HG03095 (cell line): ENCODE measurements at regions not wholly inside any gene's neighbourhood (a gene's known extent, or its start where the extent isn't known, plus 50 kb on each side); places are given as distances from the start of the nearest gene placed in this dataset.

ENCODE experiments used
- ATAC-seq: cut with Tn5 transposase; IDR thresholded peaks from one replicate; pipeline ENCODE4 v1.9.1; 2021; ENCODE audit warnings: moderate library complexity; ENCODE audit not compliant: unreplicated experiment

GRCh38 chr16:86134802-86135461 is 236.0 kb downstream of the IRF8 start:
- no peak for ATAC-seq

GRCh38 chr16:86137359-86137758 is 238.4 kb downstream of the IRF8 start:
- no peak for ATAC-seq

DNA sequence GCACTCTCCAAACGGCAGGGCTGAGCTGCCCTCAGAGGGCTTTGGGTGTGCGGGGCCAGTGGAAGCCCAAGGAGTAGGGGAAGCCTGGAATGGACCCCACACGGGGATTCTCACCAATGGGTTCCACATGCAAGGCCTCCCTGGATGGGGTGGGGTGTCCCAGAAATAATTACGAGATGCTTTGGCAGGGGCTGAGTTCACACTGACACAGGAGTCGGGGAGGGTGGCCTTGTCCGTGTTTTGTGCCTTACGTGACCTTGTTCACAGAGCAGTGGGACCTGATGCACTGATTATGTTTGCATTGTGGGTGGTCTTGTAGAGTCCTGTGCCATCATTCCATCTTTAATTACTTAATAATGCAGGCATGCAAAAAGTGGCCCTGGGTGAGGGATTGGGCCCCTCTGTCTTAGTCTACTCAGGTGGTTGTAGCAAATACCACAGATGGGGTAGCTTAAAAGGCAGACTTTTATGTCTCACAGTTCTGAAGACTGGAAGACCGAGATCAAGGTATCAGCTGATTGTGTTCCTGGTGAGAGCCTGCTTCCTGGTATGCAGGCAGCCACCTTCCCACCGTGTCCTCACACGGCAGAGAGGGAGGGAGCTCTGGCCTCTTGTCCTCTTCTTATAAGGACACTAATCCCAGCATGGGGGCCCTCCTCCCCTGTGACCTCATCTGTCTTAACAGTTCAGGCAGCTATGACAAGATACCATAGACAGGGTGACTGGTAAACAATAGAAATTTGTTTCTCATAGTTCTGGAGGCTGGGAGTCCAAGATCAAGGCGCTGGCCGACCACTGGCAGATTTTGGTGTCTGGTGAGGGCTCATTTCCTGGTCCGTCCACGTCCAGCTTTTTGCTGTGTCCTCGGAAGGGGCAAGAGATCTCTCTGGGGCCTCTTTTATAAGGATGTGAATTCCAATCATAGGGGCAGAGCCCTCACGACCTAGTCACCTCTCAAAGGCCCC is 239.4 kb downstream of the IRF8 start:
- ATAC-seq, result no peak

DNA sequence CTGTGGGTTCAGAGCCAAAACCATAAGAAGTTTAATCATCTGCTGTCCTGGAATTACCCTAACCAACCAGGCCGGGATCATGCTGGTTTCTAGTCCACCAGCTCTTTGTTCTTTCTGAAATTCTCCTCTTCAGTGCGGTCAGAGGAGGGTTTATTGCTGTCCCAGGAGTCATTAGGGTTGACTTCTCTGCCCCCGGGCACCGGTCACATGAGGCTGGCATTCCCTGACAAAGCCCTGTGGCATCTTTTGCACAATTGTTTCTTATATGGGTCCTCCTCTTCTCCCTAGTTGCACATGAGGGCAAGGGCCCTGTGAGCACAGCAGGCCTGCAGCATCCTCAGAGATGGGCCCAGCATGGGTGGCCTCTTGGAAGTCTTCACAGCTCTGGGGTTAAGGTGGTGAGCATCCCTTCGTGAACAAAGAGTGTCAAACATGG is 243.9 kb downstream of the IRF8 start:
- ATAC-seq, result no peak

- ATAC-seq, result no peak
These were observed 244.7 kb downstream of the IRF8 start for GRCh38 chr16:86143666-86144065.

DNA sequence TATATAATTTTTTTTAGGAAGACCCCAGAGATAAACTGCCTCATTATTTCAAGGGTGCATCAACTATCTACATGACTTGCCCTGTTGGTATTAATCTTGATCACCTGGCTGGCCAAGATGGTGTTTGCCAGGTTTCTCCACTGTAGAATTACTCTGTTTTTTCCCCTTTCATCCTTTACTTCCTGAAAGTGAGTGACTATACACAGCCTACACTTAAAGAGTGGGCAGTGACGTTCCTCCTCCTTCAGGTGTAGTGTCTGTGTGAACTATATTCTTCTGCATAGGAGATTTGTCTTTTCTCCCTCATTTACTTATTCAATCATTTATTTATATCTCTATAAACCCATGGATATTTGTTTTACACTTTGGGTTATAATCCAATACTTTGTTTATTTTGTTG is 246.7 kb downstream of the IRF8 start:
- no peak for ATAC-seq

GRCh38 chr16:86150641-86151238 is 251.8 kb downstream of the IRF8 start:
- no peak for ATAC-seq

DNA sequence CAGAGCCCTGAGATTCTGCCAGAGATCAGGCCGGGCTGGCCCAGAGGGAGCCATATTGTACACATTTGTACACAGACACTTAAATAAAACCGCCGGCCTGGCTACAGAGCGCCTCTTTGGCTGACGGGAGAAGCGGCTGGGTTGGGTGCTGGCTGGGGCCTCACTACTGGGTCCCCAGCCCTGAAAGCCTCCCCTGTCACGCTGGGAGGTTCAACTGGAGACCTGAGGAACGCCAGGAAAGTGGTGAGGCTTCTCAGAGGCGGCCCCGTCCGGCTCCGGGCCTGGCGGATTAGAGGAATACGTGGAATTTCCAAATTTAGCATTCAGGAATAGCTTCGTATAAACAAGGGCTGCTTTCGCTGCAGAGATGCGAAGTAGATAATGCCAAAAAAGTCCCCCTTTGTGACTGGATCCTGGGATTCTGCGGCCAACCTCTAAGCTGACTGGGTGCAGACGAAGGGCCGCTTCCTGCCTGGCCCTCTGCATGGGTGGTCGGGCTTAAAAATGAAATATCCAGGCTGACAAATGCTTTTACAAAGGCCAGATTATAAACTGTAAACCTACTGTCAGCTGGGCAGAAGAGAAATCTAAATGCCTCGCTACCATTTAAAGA is 252.4 kb downstream of the IRF8 start:
- ATAC-seq, result no peak

DNA sequence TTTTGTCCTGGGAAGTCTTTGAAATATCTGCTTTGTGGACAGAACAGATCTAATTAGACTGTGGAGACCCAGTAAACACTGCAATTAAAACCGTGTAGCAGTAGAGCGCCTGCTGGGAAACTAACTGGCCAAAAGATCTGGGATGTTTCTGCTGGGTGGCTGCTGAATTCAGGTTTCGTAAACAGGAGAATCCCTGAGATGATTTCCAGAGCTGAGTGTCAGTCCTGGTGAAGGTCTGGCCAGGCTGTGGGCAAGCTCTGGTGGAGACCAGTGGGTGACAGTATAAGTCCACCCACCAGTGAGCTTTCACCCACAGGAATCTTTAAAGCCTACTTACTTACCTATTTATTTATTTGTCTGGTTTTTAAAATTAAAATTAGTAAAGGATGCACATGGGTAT is 257.2 kb downstream of the IRF8 start:
- no peak for ATAC-seq

GRCh38 chr16:86157616-86158247 is 258.8 kb downstream of the IRF8 start:
- ATAC-seq, result no peak

DNA sequence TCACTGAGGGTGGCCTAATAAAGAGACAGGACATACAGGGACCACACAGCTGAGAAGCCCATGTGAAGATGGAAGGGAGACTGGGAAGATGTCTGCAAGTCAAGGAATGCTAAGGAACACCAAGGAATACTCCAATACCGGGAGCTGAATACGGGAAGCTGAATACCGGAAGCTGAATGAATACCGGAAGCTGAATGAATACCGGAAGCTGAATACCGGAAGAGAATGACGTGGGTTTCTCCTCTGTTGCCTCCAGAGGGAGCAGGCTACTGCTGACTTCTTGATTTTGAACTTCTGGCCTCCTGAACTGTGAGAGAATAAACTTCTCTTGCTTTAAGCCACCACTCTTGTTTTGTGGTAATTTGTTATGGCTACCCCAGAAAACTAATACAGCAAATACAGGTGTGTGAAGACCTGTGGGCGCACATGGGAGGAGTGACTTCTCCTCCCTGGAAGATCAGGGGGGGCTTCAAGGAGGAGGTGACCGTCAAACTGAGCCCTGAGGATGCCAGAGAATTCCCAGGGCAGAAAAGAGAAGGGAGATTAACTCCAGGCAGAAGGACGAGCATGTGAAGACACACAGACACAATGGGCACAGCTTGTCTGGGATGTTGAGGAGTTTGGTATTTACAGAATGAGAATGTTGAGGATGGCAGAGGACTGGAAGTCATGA is 259.9 kb downstream of the IRF8 start:
- no peak for ATAC-seq

DNA sequence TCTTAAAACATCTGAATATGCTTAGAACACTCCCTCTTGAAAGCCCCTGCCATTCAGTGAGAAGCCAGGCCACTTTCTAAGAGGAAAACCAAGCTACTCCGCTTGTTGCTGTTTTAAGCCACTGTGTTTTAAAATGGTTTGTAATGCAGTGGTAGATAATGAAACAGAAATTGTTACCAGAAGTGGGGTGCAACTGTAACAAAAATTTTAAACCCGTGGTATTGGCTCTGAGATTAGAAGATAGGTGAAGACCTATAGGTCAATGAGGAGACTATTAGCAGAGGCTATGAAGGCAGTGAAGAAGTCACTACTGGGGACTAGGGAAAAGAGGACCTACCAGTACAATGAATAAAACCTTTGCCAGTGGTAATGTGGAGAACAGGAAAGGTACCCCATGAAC is 266.5 kb downstream of the IRF8 start:
- no peak for ATAC-seq

- ATAC-seq, result no peak
These were observed 267.5 kb downstream of the IRF8 start for GRCh38 chr16:86166414-86166813.

GRCh38 chr16:86167061-86167460 is 268.1 kb downstream of the IRF8 start:
- no peak for ATAC-seq

GRCh38 chr16:86170720-86171119 is 271.8 kb downstream of the IRF8 start:
- ATAC-seq, result no peak

DNA sequence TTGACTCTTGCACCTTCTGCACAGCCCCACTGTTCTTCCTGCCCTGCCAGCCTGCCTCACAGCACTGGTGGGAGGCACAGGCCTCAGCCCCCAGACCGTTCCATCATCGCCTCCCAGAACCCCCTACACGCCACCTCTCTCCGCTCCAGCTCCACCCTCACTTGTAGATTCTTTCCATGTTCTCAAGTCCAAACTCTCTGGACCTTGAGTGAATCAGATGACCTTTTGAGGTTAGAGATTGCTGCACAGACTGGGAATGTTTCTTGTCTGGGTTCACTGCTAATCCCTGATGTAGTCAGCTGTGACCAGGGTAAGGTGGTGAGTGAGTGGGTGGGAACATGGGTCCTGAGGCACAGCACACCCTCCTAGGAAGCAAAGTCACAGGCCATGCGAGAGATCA is 272.4 kb downstream of the IRF8 start:
- ATAC-seq, result no peak

DNA sequence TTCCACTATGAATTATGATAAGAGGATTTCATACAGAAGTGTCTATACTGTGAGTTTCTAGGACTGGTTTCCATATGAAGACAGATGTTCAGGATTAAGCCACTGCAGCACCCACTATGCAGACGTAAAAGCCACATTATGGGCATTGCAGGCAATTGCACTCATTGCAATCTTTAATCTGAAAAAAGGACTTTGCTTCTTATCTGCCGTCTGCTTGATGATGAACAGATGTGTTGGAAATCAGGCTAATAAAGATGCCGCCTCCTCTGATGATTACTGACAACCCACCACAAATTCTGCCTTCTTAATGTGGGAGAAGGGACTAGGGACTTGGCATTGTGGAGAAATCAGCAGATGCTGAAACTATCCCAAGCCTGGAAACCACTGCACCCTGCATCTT is 276.9 kb downstream of the IRF8 start:
- ATAC-seq, result no peak

DNA sequence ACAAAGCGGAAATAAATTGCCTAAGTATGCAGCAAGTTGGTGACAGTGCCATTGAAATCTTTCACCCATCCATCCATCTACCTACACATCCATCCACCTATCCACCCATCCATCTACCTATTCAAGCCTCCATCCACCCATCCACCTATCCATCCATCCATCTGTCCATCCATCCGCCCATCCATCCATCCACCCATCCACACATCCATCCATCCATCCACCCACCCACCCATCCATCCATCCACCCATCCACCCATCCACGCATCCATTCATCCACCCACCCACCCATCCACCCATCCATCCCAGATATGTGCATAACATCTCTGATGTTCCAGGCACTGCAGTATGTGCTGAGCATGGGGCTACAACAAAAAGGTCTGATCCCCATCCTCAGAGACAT is 277.5 kb downstream of the IRF8 start:
- no peak for ATAC-seq

DNA sequence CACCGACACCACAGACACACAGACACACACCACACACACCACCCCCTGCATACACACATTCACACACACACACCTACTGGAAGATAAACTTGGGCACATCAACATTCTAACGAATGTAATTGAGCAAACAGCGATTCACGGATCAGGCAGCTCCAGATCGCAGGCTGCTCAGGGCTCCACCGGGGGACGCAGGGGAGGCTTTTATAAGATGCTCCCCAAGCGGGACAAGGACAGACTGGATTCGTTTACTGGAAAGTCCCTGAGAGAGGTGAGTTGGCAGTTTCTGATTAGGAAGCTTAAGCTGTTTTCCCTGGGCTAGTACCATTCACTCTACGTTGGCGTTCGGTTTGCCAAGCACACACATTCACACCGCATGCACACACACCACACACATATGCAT is 281.3 kb downstream of the IRF8 start:
- ATAC-seq, result no peak

DNA sequence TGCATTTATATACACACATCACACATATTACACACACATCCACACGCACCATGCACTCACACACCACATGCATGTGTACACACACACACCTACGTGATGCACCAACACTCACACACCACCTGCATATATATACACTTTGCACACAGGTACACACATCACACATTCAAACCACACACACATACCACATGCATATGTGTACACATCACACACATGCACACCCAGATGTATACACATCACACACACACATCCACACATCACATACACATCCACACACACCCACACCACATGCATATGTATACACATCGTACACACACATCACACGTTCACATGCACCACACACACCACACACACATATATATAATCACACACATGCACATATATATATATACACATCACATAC is 281.8 kb downstream of the IRF8 start:
- ATAC-seq, result no peak
